NCI-H128 (cell line): ENCODE measurements at regions not wholly inside any gene's neighbourhood (a gene's known extent, or its start where the extent isn't known, plus 50 kb on each side); places are given as distances from the start of the nearest gene placed in this dataset.
"Not testable (repeated sequence)": the region's sequence is repeated elsewhere in the genome, so short reads cannot be mapped to it uniquely, and the experiment has no call there.

Experiments
- DNase-seq: peaks from one replicate; lab custom pipeline; 2025; ENCODE audit not compliant: unreplicated experiment; lab: John Stamatoyannopoulos, UW

- no peak for DNase-seq
These were observed 381.0 kb upstream of the RPS23 start for GRCh38 chr5:82659115-82659514.

GRCh38 chr5:82657033-82657699, 379.0 kb upstream of the RPS23 start:
- no peak for DNase-seq

- no peak for DNase-seq
These were observed 378.2 kb upstream of the RPS23 start for GRCh38 chr5:82656341-82656761.

GRCh38 chr5:82655078-82655477, 376.9 kb upstream of the RPS23 start:
- no peak for DNase-seq

- no peak for DNase-seq
These were observed 371.8 kb upstream of the RPS23 start for GRCh38 chr5:82649943-82650342.

- DNase-seq = no peak
These were observed 366.6 kb upstream of the RPS23 start for GRCh38 chr5:82644766-82645165.

- no peak for DNase-seq
These were observed 366.1 kb upstream of the RPS23 start for GRCh38 chr5:82644229-82644628.

DNA sequence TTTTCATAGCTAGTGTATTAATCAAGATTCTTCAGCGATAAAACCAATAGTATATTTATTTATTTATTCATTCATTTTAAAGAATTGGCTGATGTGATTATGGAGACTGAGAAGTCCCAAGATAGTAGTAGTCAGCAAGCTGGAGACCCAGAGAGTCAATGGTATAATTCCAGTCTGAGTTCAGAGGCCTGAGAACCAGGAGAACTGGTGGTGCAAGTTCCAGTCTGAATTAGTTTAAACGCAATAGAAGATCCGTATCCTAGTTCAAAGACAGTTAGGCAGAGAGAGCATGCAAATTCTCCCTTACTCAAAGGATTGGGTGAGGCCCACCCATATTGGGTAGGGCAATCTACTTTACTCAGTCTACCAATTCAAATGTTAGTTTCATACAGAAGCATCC, 364.2 kb upstream of the RPS23 start:
- DNase-seq = no peak

- DNase-seq = no peak
These were observed 363.3 kb upstream of the RPS23 start for GRCh38 chr5:82641331-82642003.

- no peak for DNase-seq
These were observed 362.8 kb upstream of the RPS23 start for GRCh38 chr5:82640916-82641315.

- DNase-seq = no peak
These were observed 361.4 kb upstream of the RPS23 start for GRCh38 chr5:82639393-82640144.

- DNase-seq = no peak
These were observed 358.4 kb upstream of the RPS23 start for GRCh38 chr5:82636591-82636990.

DNA sequence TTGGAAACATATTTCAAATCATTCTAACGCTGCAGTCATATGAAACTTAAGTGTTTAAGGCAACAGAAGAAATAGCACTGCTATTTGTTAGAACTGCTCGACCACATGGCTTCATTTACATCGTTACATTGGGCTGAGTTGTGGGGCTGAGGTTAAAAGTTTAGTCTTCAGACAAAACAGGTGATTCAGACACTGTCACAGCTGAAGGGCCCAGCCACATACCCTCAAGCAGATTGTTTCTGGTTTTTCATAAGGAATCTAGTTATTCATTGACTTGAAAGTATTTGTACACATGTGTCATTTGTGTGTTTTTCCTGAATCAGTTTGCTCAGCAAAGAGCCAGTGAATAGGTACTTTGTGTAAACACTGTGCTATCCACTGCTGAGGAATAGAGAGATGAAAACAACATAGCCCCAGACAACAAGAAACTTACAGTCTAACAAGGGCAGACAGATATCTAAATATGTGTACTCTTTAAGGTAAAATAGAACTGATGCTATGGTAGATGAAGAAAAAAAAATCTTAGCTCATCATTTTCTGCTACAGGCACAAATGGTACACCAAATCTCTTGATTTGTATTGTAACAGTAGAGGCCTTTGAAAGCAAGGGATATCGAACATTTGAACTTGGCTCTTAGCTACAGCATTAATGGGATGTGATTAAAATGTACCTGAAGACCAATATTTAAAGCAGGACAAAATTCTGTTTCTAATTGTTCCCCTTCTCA, 357.6 kb upstream of the RPS23 start:
- no peak for DNase-seq

GRCh38 chr5:82628364-82628910, 350.3 kb upstream of the RPS23 start:
- no peak for DNase-seq

DNA sequence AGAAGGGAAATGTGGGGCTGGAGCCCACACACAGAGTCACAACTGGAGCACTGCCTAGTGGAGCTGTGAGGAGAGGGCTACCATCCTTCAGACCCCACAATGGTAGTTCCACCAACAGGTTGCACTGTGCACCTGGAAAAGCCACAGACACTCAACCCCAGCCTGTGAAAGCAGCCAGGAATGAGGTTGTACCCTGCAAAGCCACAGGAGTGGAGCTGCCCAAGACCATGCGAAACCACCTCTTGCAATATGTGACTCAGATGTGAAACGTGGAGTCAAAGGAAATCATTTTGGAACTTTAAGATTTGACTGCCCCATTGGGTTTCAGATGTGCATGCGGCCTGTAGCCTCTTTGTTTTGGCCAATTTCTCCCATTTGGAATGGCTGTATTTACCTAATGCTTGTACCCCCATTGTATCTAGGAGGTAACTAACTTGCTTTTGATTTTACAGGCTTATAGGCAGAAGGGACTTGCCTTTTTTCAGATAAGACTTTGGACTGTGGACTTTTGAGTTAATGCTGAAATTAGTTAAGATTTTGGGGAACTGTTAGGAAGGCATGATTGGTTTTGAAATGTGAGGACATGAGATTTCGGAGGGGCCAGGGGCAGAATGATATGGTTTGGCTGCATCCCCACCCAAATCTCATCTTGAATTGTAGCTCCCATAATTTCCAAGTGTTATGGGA, 348.9 kb upstream of the RPS23 start:
- DNase-seq = not testable (repeated sequence)

DNA sequence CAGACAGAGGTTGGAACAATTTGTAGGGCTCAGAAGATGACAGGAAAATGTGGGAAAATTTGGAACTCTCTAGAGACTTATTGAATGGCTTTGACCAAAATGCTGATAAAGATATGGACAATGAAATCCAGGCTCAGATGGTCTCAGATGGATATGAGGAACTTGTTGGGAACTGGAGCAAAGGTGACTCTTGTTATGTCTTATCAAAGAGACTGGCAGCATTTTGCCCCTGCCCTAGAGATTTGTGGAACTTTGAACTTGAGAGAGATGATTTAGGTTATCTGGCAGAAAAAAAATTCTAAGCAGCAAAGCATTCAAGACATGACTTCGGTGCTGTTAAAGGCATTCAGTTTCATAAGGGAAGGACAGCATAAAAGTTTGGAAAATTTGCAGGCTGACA, 347.9 kb upstream of the RPS23 start:
- not testable (repeated sequence) for DNase-seq

DNA sequence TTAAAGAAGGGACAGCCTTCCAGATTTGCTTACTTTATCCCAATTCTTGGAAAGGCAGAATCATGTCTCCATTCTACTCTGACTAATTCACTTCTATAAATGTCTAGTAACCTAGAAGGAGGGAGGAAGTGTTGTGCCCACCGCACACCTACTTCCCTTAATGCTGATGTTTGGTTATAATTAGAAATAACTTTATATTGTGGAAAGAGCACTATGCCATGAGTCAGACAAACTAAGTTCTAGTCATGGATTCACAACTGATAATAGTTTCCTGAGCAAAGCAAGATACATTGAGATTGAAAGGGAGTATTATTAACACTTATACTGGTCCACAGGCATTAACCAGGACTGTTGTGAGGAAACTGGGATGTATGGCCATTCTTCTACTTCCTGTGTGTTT, 345.9 kb upstream of the RPS23 start:
- no peak for DNase-seq

DNA sequence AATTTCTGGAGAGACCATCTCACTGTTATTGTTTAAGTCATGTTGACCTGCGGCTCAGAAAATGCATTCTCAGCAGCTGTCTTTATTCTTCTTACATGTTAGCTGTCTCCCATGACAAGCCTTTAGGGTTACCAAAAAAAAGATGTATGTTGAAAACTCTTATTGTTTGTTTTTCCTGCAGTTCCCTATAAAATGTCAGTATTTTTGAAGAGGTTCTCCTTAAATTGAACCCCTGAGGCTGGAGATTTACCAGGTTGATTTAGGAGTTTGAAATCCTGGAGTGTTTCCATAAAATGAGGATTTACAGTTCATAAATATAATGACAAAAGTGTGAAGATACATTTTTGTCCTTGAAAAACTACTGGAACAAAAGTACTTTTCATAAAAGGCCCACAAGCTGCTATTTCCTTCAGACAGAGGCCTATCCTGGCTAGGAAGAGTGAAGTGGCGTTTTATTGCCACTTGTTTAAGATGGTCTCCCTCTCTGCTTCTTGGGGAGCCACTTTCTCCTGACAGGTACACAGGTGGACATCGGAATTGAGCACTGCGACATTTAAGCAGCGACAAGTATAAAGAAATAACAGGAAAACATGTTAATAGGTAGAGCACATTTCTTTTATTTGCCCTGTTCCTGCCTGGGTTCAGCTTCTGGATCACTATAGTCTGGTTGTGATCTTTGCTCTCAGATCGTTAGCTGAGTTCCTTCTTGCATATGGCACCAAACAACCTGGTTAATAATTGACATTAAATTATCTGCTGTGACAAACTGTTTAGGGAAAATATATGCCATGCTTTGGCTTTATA, 344.8 kb upstream of the RPS23 start:
- DNase-seq = no peak

GRCh38 chr5:82622205-82622604, 344.1 kb upstream of the RPS23 start:
- DNase-seq = no peak
